ENCODE measurements at regions not wholly inside any gene's neighbourhood (a gene's known extent, or its start where the extent isn't known, plus 50 kb on each side); places are given as distances from the start of the nearest gene placed in this dataset.
"Not testable (repeated sequence)": the region's sequence is repeated elsewhere in the genome, so short reads cannot be mapped to it uniquely, and the experiment has no call there.

GRCh38 chr15:87703327-87704111 is 553.0 kb downstream of the NTRK3 start:
- peaks cover 0 to 10% (median 4%) of the 10 kb centered on the region in 5 donors for H3K9me3 Mint-ChIP-seq
- Histone ChIP-seq H3K4me1 (ENCODE audit: insufficient read depth, low read length) (no peaks in the 10 kb centered on the region), H3K9me3 (ENCODE audit: low read length) (no peaks in the 10 kb centered on the region), H3K27ac (ENCODE audit: low read depth, low read length) (peak overlapping the region; percentile 48), H3K27me3 (ENCODE audit: insufficient read depth, low read length, poor library complexity, severe bottlenecking) (no peaks in the 10 kb centered on the region), H3K36me3 (ENCODE audit: insufficient read depth, low read length) (no peaks in the 10 kb centered on the region), H3K4me3 (ENCODE audit: low read length) (no peak overlapping the region)
- no peak overlapping the region for H3K27ac Mint-ChIP-seq
- H3K4me1 Mint-ChIP-seq: no peaks in the 10 kb centered on the region
- ChIA-PET POLR2A (no interaction called here), CTCF (no interaction called here)
- no peaks in the 10 kb centered on the region for H3K36me3 Mint-ChIP-seq
- DNase-seq: no peak
- peaks cover 3 to 5% of the 10 kb centered on the region in 2 donors for H3K27me3 Mint-ChIP-seq
- H3K4me3 Mint-ChIP-seq: no peak overlapping the region

- Histone ChIP-seq H3K4me3 (ENCODE audit: low read length) (no peak overlapping the region), H3K36me3 (ENCODE audit: insufficient read depth, low read length) (no peaks in the 10 kb centered on the region), H3K27ac (ENCODE audit: low read depth, low read length) (no peak overlapping the region), H3K4me1 (ENCODE audit: insufficient read depth, low read length) (no peaks in the 10 kb centered on the region), H3K27me3 (ENCODE audit: insufficient read depth, low read length, poor library complexity, severe bottlenecking) (no peaks in the 10 kb centered on the region), H3K9me3 (ENCODE audit: low read length) (no peaks in the 10 kb centered on the region)
- Mint-ChIP-seq H3K4me1 (no peaks in the 10 kb centered on the region), H3K27ac (no peak overlapping the region), H3K36me3 (no peaks in the 10 kb centered on the region), H3K9me3 (peaks cover 0 to 12% (median 4%) of the 10 kb centered on the region in 5 donors), H3K4me3 (no peak overlapping the region), H3K27me3 (peaks cover 5 to 8% of the 10 kb centered on the region in 2 donors)
- CTCF ChIA-PET: no interaction called here
- POLR2A ChIA-PET: no interaction called here
- DNase-seq: no peak
These were observed 554.3 kb downstream of the NTRK3 start for GRCh38 chr15:87702270-87702669.

- H3K4me1 ChIP-seq (ENCODE audit: insufficient read depth, low read length); DNase-seq; H3K27me3 ChIP-seq (ENCODE audit: insufficient read depth, low read length, poor library complexity, severe bottlenecking); POLR2A ChIA-PET; H3K4me3 ChIP-seq (ENCODE audit: low read length); H3K4me3 Mint-ChIP-seq; H3K9me3 ChIP-seq (ENCODE audit: low read length); CTCF ChIA-PET; H3K36me3 Mint-ChIP-seq; H3K27me3 Mint-ChIP-seq; H3K27ac ChIP-seq (ENCODE audit: low read depth, low read length); H3K4me1 Mint-ChIP-seq; H3K27ac Mint-ChIP-seq; H3K36me3 ChIP-seq (ENCODE audit: insufficient read depth, low read length): not testable (repeated sequence)
- H3K9me3 Mint-ChIP-seq: peaks cover 3 to 16% (median 7%) of the 10 kb centered on the region in 5 donors
These were observed 558.1 kb downstream of the NTRK3 start for GRCh38 chr15:87698467-87698866.

GRCh38 chr15:87689716-87690115 is 566.8 kb downstream of the NTRK3 start:
- POLR2A ChIA-PET: no interaction called here
- CTCF ChIA-PET: no interaction called here

GRCh38 chr15:87687523-87687870 is 569.0 kb downstream of the NTRK3 start:
- H3K4me3 Mint-ChIP-seq: no peak overlapping the region
- H3K27ac Mint-ChIP-seq: no peak overlapping the region
- H3K9me3 Mint-ChIP-seq: peaks cover 0 to 6% (median 0%) of the 10 kb centered on the region in 5 donors
- Histone ChIP-seq H3K4me3 (ENCODE audit: low read length) (no peak overlapping the region), H3K27me3 (ENCODE audit: insufficient read depth, low read length, poor library complexity, severe bottlenecking) (no peaks in the 10 kb centered on the region), H3K36me3 (ENCODE audit: insufficient read depth, low read length) (no peaks in the 10 kb centered on the region), H3K4me1 (ENCODE audit: insufficient read depth, low read length) (peaks cover 16% of the 10 kb centered on the region), H3K9me3 (ENCODE audit: low read length) (no peaks in the 10 kb centered on the region), H3K27ac (ENCODE audit: low read depth, low read length) (no peak overlapping the region)
- no peaks in the 10 kb centered on the region for H3K36me3 Mint-ChIP-seq
- peaks cover 0 to 5% of the 10 kb centered on the region in 2 donors for H3K27me3 Mint-ChIP-seq
- ChIA-PET POLR2A (no interaction called here), CTCF (no interaction called here)
- DNase-seq: no peak
- H3K4me1 Mint-ChIP-seq: peaks cover 0 to 10% (median 0%) of the 10 kb centered on the region in 3 donors

More at GRCh38 chr15:87689716-87690115, 566.8 kb downstream of the NTRK3 start:
- Histone ChIP-seq H3K27me3 (ENCODE audit: insufficient read depth, low read length, poor library complexity, severe bottlenecking) (no peaks in the 10 kb centered on the region), H3K36me3 (ENCODE audit: insufficient read depth, low read length) (no peaks in the 10 kb centered on the region), H3K4me1 (ENCODE audit: insufficient read depth, low read length) (peaks cover 14% of the 10 kb centered on the region), H3K27ac (ENCODE audit: low read depth, low read length) (no peak overlapping the region), H3K9me3 (ENCODE audit: low read length) (no peaks in the 10 kb centered on the region), H3K4me3 (ENCODE audit: low read length) (no peak overlapping the region)
- H3K9me3 Mint-ChIP-seq: peaks cover 0 to 18% (median 0%) of the 10 kb centered on the region in 5 donors
- no peak for DNase-seq
- H3K36me3 Mint-ChIP-seq: peaks cover 0 to 2% (median 0%) of the 10 kb centered on the region in 3 donors
- H3K4me1 Mint-ChIP-seq: peaks cover 0 to 10% (median 0%) of the 10 kb centered on the region in 3 donors
- H3K4me3 Mint-ChIP-seq: no peak overlapping the region
- no peaks in the 10 kb centered on the region for H3K27me3 Mint-ChIP-seq
- H3K27ac Mint-ChIP-seq: no peak overlapping the region

- no peak overlapping the region for H3K27ac Mint-ChIP-seq
- H3K4me1 Mint-ChIP-seq: peaks cover 0 to 10% (median 0%) of the 10 kb centered on the region in 3 donors
- peaks cover 0 to 4% (median 0%) of the 10 kb centered on the region in 5 donors for H3K9me3 Mint-ChIP-seq
- no peaks in the 10 kb centered on the region for H3K36me3 Mint-ChIP-seq
- no peak for DNase-seq
- H3K4me1 ChIP-seq (ENCODE audit: insufficient read depth, low read length): peaks cover 21% of the 10 kb centered on the region
- POLR2A ChIA-PET: no interaction called here
- CTCF ChIA-PET: interaction anchor here (1.0 kb wide), 1 partner anchor 12 kb away, joined by 3 read pairs; no protein-coding TSS in a partner anchor
- no peaks in the 10 kb centered on the region for H3K27me3 ChIP-seq (ENCODE audit: insufficient read depth, low read length, poor library complexity, severe bottlenecking)
- H3K27ac ChIP-seq (ENCODE audit: low read depth, low read length): no peak overlapping the region
- H3K4me3 Mint-ChIP-seq: no peak overlapping the region
- H3K27me3 Mint-ChIP-seq: peaks cover 0 to 5% of the 10 kb centered on the region in 2 donors
- H3K9me3 ChIP-seq (ENCODE audit: low read length): no peaks in the 10 kb centered on the region
- no peak overlapping the region for H3K4me3 ChIP-seq (ENCODE audit: low read length)
- H3K36me3 ChIP-seq (ENCODE audit: insufficient read depth, low read length): no peaks in the 10 kb centered on the region
These were observed 569.6 kb downstream of the NTRK3 start for GRCh38 chr15:87686841-87687522.

- peaks cover 27% of the 10 kb centered on the region for H3K4me1 ChIP-seq (ENCODE audit: insufficient read depth, low read length)
- peaks cover 0 to 5% of the 10 kb centered on the region in 2 donors for H3K27me3 Mint-ChIP-seq
- no peak overlapping the region for H3K4me3 Mint-ChIP-seq
- H3K36me3 ChIP-seq (ENCODE audit: insufficient read depth, low read length): no peaks in the 10 kb centered on the region
- no peaks in the 10 kb centered on the region for H3K9me3 ChIP-seq (ENCODE audit: low read length)
- CTCF ChIA-PET: interaction anchor here (1.0 kb wide), 1 partner anchor 11 kb away, joined by 3 read pairs; no protein-coding TSS in a partner anchor
- no peaks in the 10 kb centered on the region for H3K27me3 ChIP-seq (ENCODE audit: insufficient read depth, low read length, poor library complexity, severe bottlenecking)
- H3K27ac Mint-ChIP-seq: no peak overlapping the region
- H3K4me3 ChIP-seq (ENCODE audit: low read length): no peak overlapping the region
- no peak for DNase-seq
- H3K9me3 Mint-ChIP-seq: peaks cover 0 to 2% (median 0%) of the 10 kb centered on the region in 5 donors
- no peak overlapping the region for H3K27ac ChIP-seq (ENCODE audit: low read depth, low read length)
- peaks cover 0 to 10% (median 2%) of the 10 kb centered on the region in 3 donors for H3K4me1 Mint-ChIP-seq
- H3K36me3 Mint-ChIP-seq: no peaks in the 10 kb centered on the region
- POLR2A ChIA-PET: no interaction called here
These were observed 570.2 kb downstream of the NTRK3 start for GRCh38 chr15:87686339-87686738.

- H3K36me3 Mint-ChIP-seq: no peaks in the 10 kb centered on the region
- H3K4me3 Mint-ChIP-seq: no peak overlapping the region
These were observed 574.0 kb downstream of the NTRK3 start for GRCh38 chr15:87682527-87682926.

More at GRCh38 chr15:87682527-87682926, 574.0 kb downstream of the NTRK3 start:
- Histone ChIP-seq H3K27ac (ENCODE audit: low read depth, low read length) (no peak overlapping the region), H3K27me3 (ENCODE audit: insufficient read depth, low read length, poor library complexity, severe bottlenecking) (no peaks in the 10 kb centered on the region), H3K36me3 (ENCODE audit: insufficient read depth, low read length) (no peaks in the 10 kb centered on the region), H3K9me3 (ENCODE audit: low read length) (no peaks in the 10 kb centered on the region), H3K4me3 (ENCODE audit: low read length) (no peak overlapping the region), H3K4me1 (ENCODE audit: insufficient read depth, low read length) (peaks cover 26% of the 10 kb centered on the region)
- H3K9me3 Mint-ChIP-seq: peaks cover 0 to 7% (median 2%) of the 10 kb centered on the region in 5 donors
- H3K27me3 Mint-ChIP-seq: peaks cover 0 to 5% of the 10 kb centered on the region in 2 donors
- no peak overlapping the region for H3K27ac Mint-ChIP-seq
- ChIA-PET POLR2A (no interaction called here), CTCF (no interaction called here)
- no peak for DNase-seq
- peaks cover 0 to 7% (median 0%) of the 10 kb centered on the region in 3 donors for H3K4me1 Mint-ChIP-seq
